ENCODE measurements at regions not wholly inside any gene's neighbourhood (a gene's known extent, or its start where the extent isn't known, plus 50 kb on each side); places are given as distances from the start of the nearest gene placed in this dataset.

- DNase-seq: no peak
Measured at GRCh38 chr7:51732951-51733350, 416.3 kb upstream of the COBL start.

- DNase-seq: no peak
Measured at GRCh38 chr7:51732116-51732515, 415.5 kb upstream of the COBL start.

DNA sequence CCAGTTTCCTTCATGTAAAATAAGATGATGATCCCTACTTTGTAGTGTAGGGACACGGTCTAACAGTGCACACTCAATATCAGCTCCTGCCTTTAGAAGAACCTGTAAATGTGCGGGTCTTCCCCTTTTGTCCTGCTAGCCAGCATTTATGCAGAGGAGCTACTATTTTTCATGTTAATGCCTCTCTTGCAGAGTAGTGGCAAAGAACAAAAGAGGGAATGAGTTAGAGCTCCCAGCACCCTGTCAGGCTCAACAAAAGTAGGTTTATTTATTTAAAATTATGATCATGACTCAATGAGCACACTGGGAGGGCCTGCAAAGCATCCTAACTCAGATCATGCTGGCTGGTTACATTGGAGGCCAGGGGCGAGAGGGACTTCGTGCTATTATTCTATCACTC lies 414.5 kb upstream of the COBL start:
- DNase-seq: no peak

DNA sequence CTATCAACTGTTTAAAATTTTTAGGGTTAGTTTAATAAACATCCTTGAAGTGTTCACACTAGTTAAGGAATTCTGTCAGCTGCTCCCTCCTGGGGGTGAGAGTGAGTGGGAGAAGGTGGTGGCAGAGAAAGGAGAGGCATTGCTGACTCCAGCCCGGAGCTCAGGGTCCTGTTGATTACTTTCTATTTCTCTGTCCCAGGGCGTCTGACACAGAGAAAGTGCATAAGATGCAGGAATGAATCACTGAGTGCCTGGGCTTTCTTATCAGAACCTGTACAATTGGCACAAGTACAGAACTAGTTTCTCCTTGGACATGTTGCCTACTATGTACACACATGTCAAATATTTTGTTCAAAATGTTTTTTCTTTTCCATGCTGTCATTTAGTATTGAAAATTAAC lies 410.8 kb upstream of the COBL start:
- DNase-seq: no peak

DNA sequence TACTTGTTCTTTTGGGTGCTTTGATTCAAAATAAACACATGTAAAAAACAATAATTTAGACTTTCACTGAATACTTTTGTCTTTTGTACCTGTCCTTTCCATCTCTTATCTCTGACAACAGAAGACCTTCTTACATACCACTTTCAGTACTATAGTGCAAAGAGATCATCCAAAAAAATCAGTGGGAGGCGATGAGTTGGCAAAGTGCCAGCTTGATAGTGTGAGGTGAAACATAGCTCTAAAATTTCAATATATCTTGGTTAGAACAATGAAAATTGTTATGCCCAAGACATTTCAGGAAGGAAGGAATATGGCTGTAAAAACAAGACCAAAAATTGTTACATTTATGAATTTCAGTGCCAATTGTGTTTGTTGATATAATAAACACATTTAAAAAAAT lies 390.2 kb upstream of the COBL start:
- no peak for DNase-seq

- DNase-seq: no peak
Measured at GRCh38 chr7:51705701-51706100, 389.1 kb upstream of the COBL start.

DNA sequence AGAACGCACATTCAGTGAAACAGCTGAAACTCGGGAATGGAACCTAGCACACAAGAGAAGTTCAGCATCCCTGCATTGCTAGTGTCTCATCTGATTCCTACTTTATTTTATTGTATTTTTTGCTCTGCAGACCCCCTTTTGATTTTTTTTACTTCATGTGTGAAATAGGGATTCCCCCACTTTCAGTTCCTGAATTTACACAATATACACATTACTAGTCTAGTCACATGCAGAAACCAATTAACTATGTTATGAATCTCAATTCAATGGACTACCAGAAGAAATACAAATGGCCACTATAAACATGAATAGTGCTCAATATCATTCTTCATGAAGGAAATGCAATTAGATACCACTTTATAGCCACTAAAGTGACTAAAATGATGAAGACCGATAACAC lies 386.1 kb upstream of the COBL start:
- no peak for DNase-seq

- no peak for DNase-seq
Measured at GRCh38 chr7:51701935-51702334, 385.3 kb upstream of the COBL start.

- no peak for DNase-seq
Measured at GRCh38 chr7:51700593-51701215, 384.1 kb upstream of the COBL start.

- DNase-seq: no peak
Measured at GRCh38 chr7:51693258-51693657, 376.6 kb upstream of the COBL start.

DNA sequence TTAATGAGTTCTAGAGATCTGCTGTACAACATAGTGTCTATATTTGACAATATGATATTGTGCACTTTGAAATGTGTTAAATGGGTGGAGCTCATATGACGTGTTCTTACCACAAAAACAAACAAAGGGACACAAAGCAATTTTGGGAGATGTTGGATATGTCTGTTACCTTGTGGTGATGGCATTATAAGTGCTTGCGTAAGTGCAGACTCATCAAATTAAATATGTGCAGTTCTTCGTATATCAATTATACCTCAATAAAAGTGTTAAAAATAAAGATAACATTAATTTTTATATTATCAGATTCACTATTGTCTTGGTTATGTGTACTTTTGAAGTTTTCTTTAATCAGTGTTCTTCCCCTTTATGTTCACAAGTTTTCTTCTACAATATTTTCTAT lies 372.9 kb upstream of the COBL start:
- DNase-seq: no peak

- DNase-seq: no peak
Measured at GRCh38 chr7:51685794-51686193, 369.2 kb upstream of the COBL start.

- DNase-seq: no peak
Measured at GRCh38 chr7:51680594-51681399, 364.2 kb upstream of the COBL start.

- DNase-seq: no peak
Measured at GRCh38 chr7:51679358-51679757, 362.7 kb upstream of the COBL start.

DNA sequence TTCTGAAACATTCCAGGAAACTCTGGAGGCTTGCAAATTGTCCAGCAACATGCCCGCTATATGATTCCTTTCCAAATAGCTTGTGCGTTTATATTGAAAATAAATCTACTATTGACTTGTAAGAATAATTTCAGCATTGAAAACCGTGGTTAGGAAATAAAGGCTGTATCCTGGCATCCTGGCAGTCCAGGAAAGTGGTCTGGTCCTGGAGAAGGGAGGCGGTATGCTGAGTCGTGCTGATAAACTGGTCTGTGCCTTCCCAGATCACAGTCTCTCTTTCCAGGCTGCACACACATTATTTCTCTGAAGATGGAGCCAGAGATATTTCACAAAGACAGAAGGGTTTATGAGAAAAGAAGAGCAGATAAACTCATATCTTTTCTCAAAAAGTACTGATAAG lies 350.1 kb upstream of the COBL start:
- DNase-seq: no peak

- DNase-seq: no peak
Measured at GRCh38 chr7:51666266-51666665, 349.7 kb upstream of the COBL start.

GRCh38 chr7:51665045-51665780 lies 348.6 kb upstream of the COBL start:
- no peak for DNase-seq

DNA sequence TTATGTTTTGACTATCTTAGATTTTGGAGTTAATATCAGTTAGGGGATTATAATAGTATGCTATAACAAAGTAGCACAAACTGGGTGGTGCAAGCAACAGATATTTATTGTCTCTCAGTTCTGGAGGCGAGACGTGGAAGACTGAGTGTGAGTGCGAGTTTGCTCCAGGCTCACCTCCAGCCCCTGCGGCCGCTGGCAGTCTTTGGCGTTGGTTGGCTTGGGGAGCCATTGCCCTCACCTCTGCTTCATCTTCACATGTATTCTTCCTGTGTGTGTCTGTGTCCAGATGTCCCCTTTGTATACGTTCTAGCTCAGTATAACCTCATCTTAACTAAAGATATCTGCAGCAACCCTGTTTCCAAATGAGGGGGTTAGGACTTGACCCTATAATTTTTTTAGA lies 343.9 kb upstream of the COBL start:
- no peak for DNase-seq

GRCh38 chr7:51658684-51659083 lies 342.1 kb upstream of the COBL start:
- no peak for DNase-seq

GRCh38 chr7:51647931-51648351 lies 331.3 kb upstream of the COBL start:
- DNase-seq: no peak

GRCh38 chr7:51647486-51647885 lies 330.9 kb upstream of the COBL start:
- no peak for DNase-seq

- no peak for DNase-seq
Measured at GRCh38 chr7:51645702-51646298, 329.2 kb upstream of the COBL start.

GRCh38 chr7:51645255-51645654 lies 328.6 kb upstream of the COBL start:
- DNase-seq: no peak

GRCh38 chr7:51644216-51644615 lies 327.6 kb upstream of the COBL start:
- DNase-seq: no peak

Measured in right forelimb (tissue), 1 donor.